ENCODE measurements at regions not wholly inside any gene's neighbourhood (a gene's known extent, or its start where the extent isn't known, plus 50 kb on each side); places are given as distances from the start of the nearest gene placed in this dataset.
"Not testable (repeated sequence)": the region's sequence is repeated elsewhere in the genome, so short reads cannot be mapped to it uniquely, and the experiment has no call there.

GRCh38 chr1:232569554-232569921, 60.4 kb downstream of the SIPA1L2 start:
- TF ChIP-seq POLR2A (IDR thresholded peaks at IDR 0.05; ENCODE audit: control extremely low read depth in 1 of 2, low read depth in 2 of 2, low read length in 2 of 2); RAD21 (IDR thresholded peaks at IDR 0.05 in 1 of 2, conservative IDR thresholded peaks at IDR 0.05 in 1 of 2; ENCODE audit: low read depth in 2 of 2, low read length in 2 of 2); EZH2 (IDR thresholded peaks at IDR 0.05; ENCODE audit: low read depth, low read length, severe bottlenecking); TEAD4 (IDR thresholded peaks at IDR 0.05; ENCODE audit: low read depth, low read length): not testable (repeated sequence)
- TF ChIP-seq, protein P1, sequence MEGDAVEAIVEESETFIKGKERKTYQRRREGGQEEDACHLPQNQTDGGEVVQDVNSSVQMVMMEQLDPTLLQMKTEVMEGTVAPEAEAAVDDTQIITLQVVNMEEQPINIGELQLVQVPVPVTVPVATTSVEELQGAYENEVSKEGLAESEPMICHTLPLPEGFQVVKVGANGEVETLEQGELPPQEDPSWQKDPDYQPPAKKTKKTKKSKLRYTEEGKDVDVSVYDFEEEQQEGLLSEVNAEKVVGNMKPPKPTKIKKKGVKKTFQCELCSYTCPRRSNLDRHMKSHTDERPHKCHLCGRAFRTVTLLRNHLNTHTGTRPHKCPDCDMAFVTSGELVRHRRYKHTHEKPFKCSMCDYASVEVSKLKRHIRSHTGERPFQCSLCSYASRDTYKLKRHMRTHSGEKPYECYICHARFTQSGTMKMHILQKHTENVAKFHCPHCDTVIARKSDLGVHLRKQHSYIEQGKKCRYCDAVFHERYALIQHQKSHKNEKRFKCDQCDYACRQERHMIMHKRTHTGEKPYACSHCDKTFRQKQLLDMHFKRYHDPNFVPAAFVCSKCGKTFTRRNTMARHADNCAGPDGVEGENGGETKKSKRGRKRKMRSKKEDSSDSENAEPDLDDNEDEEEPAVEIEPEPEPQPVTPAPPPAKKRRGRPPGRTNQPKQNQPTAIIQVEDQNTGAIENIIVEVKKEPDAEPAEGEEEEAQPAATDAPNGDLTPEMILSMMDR (IDR thresholded peaks at IDR 0.05; ENCODE audit: control extremely low read depth in 1 of 3, insufficient read depth in 1 of 3, low read depth in 1 of 3, low read length in 3 of 3), result not testable (repeated sequence)

All from H1 (cell line).